IMR-90 (cell line): ENCODE measurements at regions not wholly inside any gene's neighbourhood (a gene's known extent, or its start where the extent isn't known, plus 50 kb on each side); places are given as distances from the start of the nearest gene placed in this dataset.

ENCODE experiments used
- ATAC-seq: fragments of 200-7000 bp; cut with Tn5 transposase; 2 replicates; pipeline ENCODE4 v1.9.1; 2020; ENCODE audit warnings: low read depth, mild to moderate bottlenecking, moderate library complexity
- BruUV-seq: library from RNA; stranded (reverse); fragments of 400-500 nt; replicated peaks from 2 replicates; lab custom pipeline; 2021; lab: Mats Ljungman, UMichigan
- CTCF ChIA-PET: fragments of 300-600 bp; formaldehyde crosslinking; extraction: SDS; loops from one replicate; lab custom pipeline; 2021; ENCODE audit warnings: antibody characterized with exemption; lab: Yijun Ruan, JAX
- POLR2A ChIA-PET: fragments of 300-600 bp; sonication (Branson Sonifier 250); formaldehyde crosslinking; loops from one replicate; lab custom pipeline; 2022; ENCODE audit warnings: antibody characterized with exemption; ENCODE audit not compliant: unreplicated experiment; lab: Charles Lee
- DNase-seq: peaks from one replicate; pipeline ENCODE4 v3.0.0; 2013
- H2AFZ ChIP-seq: replicated peaks from 2 replicates; pipeline ENCODE3; 2013; ENCODE audit warnings: low read length, mild to moderate bottlenecking; ENCODE audit not compliant: poor library complexity
- H2AK5ac ChIP-seq: 2 replicates; pipeline ENCODE4 v1.6.1; 2013; ENCODE audit warnings: low read depth, low read length, inconsistent platforms
- H2AK9ac ChIP-seq: replicated peaks from 2 replicates; pipeline ENCODE3; 2013; ENCODE audit warnings: mild to moderate bottlenecking, low read depth, low read length, moderate library complexity; ENCODE audit not compliant: poor library complexity
- H2BK120ac ChIP-seq: 2 replicates; pipeline ENCODE4 v1.6.1; 2013; ENCODE audit warnings: low read depth, low read length, inconsistent platforms
- H2BK15ac ChIP-seq: 3 replicates; pipeline ENCODE4 v1.6.1; 2013; ENCODE audit warnings: low read depth, low read length, inconsistent platforms
- H2BK20ac ChIP-seq: 2 replicates; pipeline ENCODE4 v1.6.1; 2013; ENCODE audit warnings: low read depth, mild to moderate bottlenecking, inconsistent platforms, low read length, moderate library complexity
- H2BK5ac ChIP-seq: 2 replicates; pipeline ENCODE4 v1.6.1; 2013; ENCODE audit warnings: mild to moderate bottlenecking, low read depth, low read length, inconsistent platforms; ENCODE audit not compliant: poor library complexity, severe bottlenecking
- H3K14ac ChIP-seq: replicated peaks from 2 replicates; pipeline ENCODE4 v1.6.1; 2013; ENCODE audit warnings: low read depth, low read length, inconsistent platforms
- H3K18ac ChIP-seq: 2 replicates; pipeline ENCODE4 v1.6.1; 2013; ENCODE audit warnings: low read depth, low read length, control low read depth
- H3K23ac ChIP-seq: 2 replicates; pipeline ENCODE4 v1.6.1; 2013; ENCODE audit warnings: low read depth, low read length, inconsistent platforms
- H3K27ac ChIP-seq: 2 replicates; pipeline ENCODE4 v1.5.1; 2013; ENCODE audit warnings: mild to moderate bottlenecking, control low read depth, low read length; ENCODE audit not compliant: insufficient read depth
- H3K27me3 ChIP-seq: 2 replicates; pipeline ENCODE4 v1.6.1; 2013; ENCODE audit warnings: low read length; ENCODE audit not compliant: control insufficient read depth, insufficient read depth
- H3K36me3 ChIP-seq: 2 replicates; pipeline ENCODE4 v1.6.1; 2013; ENCODE audit warnings: low read length, mixed read lengths; ENCODE audit not compliant: control insufficient read depth, insufficient read depth
- H3K4ac ChIP-seq: 2 replicates; pipeline ENCODE4 v1.6.1; 2013; ENCODE audit warnings: low read depth, low read length, inconsistent platforms
- H3K4me1 ChIP-seq: 2 replicates; pipeline ENCODE4 v1.6.1; 2013; ENCODE audit warnings: low read length, mixed read lengths; ENCODE audit not compliant: control insufficient read depth, insufficient read depth
- H3K4me2 ChIP-seq: 2 replicates; pipeline ENCODE4 v1.6.1; 2013; ENCODE audit warnings: low read depth, mild to moderate bottlenecking, control low read depth, low read length, moderate library complexity
- H3K4me3 ChIP-seq: 2 replicates; pipeline ENCODE4 v1.5.1; 2013; ENCODE audit warnings: low read depth, mild to moderate bottlenecking, control low read depth, low read length, moderate library complexity; ENCODE audit not compliant: insufficient read depth
- H3K56ac ChIP-seq: 2 replicates; pipeline ENCODE4 v1.6.1; 2013; ENCODE audit warnings: low read length, inconsistent platforms; ENCODE audit not compliant: insufficient read depth; ENCODE audit errors: extremely low read depth
- H3K79me1 ChIP-seq, 2 experiments: 2 replicates each; pipeline ENCODE4 v1.6.1; 2013; ENCODE audit warnings: low read length in 2 of 2, inconsistent platforms in 1 of 2, low read depth in 1 of 2
- H3K9ac ChIP-seq: 2 replicates; pipeline ENCODE4 v1.6.1; 2013; ENCODE audit warnings: low read depth, low read length, control low read depth
- H3K9me1 ChIP-seq: 2 replicates; pipeline ENCODE4 v1.6.1; 2013; ENCODE audit warnings: low read length, inconsistent platforms; ENCODE audit not compliant: insufficient read depth
- H3K9me3 ChIP-seq: 2 replicates; pipeline ENCODE4 v1.6.1; 2013; ENCODE audit warnings: low read length; ENCODE audit not compliant: control insufficient read depth, insufficient read depth
- H4K20me1 ChIP-seq: 2 replicates; pipeline ENCODE4 v1.6.1; 2013; ENCODE audit warnings: low read length, inconsistent platforms; ENCODE audit not compliant: insufficient read depth
- H4K5ac ChIP-seq: 2 replicates; pipeline ENCODE4 v1.6.1; 2013; ENCODE audit warnings: mild to moderate bottlenecking, low read depth, low read length, control low read depth
- H4K8ac ChIP-seq, 2 experiments: 2 replicates each; pipeline ENCODE4 v1.6.1; 2013; ENCODE audit warnings: low read depth in 2 of 2, low read length in 2 of 2, control low read depth in 1 of 2, inconsistent platforms in 1 of 2
- H4K91ac ChIP-seq: 2 replicates; pipeline ENCODE4 v1.6.1; 2013; ENCODE audit warnings: low read depth, low read length, inconsistent platforms; ENCODE audit not compliant: insufficient read depth
- BHLHE40 ChIP-seq: fragments of 150-350 bp; IDR thresholded peaks from 2 replicates; pipeline ENCODE4 v1.6.1; 2016; ENCODE audit warnings: mild to moderate bottlenecking, low read depth, low read length
- ELK1 ChIP-seq: fragments of 150-350 bp; IDR thresholded peaks from 2 replicates; pipeline ENCODE4 v1.6.1; 2016; ENCODE audit warnings: low read depth, mild to moderate bottlenecking, low read length, moderate library complexity, borderline replicate concordance
- MAZ ChIP-seq: IDR thresholded peaks from 2 replicates; pipeline ENCODE4 v1.6.1; 2012; ENCODE audit warnings: low read depth, mild to moderate bottlenecking, low read length, improper control_type of control experiment, moderate library complexity, borderline replicate concordance
- MXI1 ChIP-seq: IDR thresholded peaks from 2 replicates; pipeline ENCODE4 v1.6.1; 2012; ENCODE audit warnings: low read depth, mild to moderate bottlenecking, low read length, moderate library complexity, borderline replicate concordance
- NFE2L2 ChIP-seq: fragments of 150-350 bp; IDR thresholded peaks from 2 replicates; pipeline ENCODE4 v1.6.1; 2016; ENCODE audit warnings: low read depth, mild to moderate bottlenecking, low read length
- POLR2A ChIP-seq: IDR thresholded peaks from 2 replicates; pipeline ENCODE4 v1.6.1; 2012; ENCODE audit warnings: mild to moderate bottlenecking, low read depth, low read length
- RAD21 ChIP-seq: IDR thresholded peaks from 2 replicates; pipeline ENCODE4 v1.6.1; 2012; ENCODE audit warnings: low read length, improper control_type of control experiment
- SMC3 ChIP-seq: fragments of 150-350 bp; IDR thresholded peaks from 2 replicates; pipeline ENCODE4 v1.6.1; 2016; ENCODE audit warnings: low read depth, mild to moderate bottlenecking, antibody characterized with exemption, low read length, moderate library complexity
- WGBS, 2 experiments: methylation state at CpG; one replicate each; pipeline versions ENCODE4 v1.1.5 to v1.1.7; 2013; ENCODE audit warnings: missing lambda C conversion rate in 2 of 2; ENCODE audit not compliant: insufficient read length in 1 of 2; ENCODE audit errors: extremely low coverage in 2 of 2; 5-methylcytosine and 5-hydroxymethylcytosine counted together
- dilution Hi-C: fragments of 300-500 bp; cut with HindIII; formaldehyde crosslinking; loops from one replicate; pipeline ENCODE4 v1.14.3; 2018; ENCODE audit warnings: low sequenced_read_pairs; ENCODE audit not compliant: unreplicated experiment
- in situ Hi-C: fragments of 300-500 bp; cut with MboI; formaldehyde crosslinking; loops from 3 replicates; pipeline ENCODE4 v1.14.3; 2019; ENCODE audit warnings: low sequenced_read_pairs, inconsistent platforms, mixed read lengths
- intact Hi-C: fragments of 100-400 bp; cut with micrococcal nuclease; formaldehyde crosslinking; loops from 2 replicates; pipeline ENCODE4 v1.10.0; 2022
- TF ChIP-seq, protein P1 (sequence below): fragments of 150-350 bp; IDR thresholded peaks from 2 replicates; pipeline ENCODE4 v1.6.1; 2017; ENCODE audit warnings: mild to moderate bottlenecking, antibody characterized with exemption, low read length, low read depth

DNA sequence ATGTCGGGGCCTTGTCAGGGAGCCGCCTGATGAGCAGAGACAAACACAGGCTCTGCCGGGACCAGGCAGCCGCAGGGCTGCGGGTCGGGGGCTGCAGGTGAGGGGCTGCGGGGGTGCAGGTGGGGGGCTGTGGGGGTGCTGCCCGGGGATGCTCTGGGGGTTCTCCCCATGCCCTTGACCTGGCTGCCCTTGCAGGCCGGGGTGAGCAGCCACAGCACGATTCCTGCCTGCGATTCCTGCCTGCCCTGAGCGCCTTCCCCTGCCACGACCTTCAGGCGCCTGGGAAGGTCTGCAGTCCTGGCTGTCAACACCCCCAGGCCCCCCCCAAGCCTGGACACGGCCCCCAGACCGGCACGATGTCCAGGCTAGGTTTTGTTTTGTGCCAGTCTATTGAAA, 106.3 kb downstream of the FAM53A start:
- CTCF ChIA-PET: no interaction called here
- Histone ChIP-seq H2AK5ac (no peak overlapping the region), H2BK20ac (no peak overlapping the region), H3K27me3 (peaks cover 17% of the 10 kb centered on the region), H3K4me1 (peaks cover 2% of the 10 kb centered on the region; the same call in 1 of the 2 replicates), H4K5ac (no peak overlapping the region), H3K9me1 (no peaks in the 10 kb centered on the region), H3K23ac (no peak overlapping the region), H3K18ac (no peak overlapping the region), H2AFZ (no peak overlapping the region), H3K4ac (no peak overlapping the region), H3K36me3 (no peaks in the 10 kb centered on the region), H3K4me2 (no peak overlapping the region), H2AK9ac (no peak overlapping the region), H3K14ac (no peak overlapping the region), H3K4me3 (no peak overlapping the region), H4K91ac (no peak overlapping the region), H3K56ac (no peak overlapping the region), H2BK15ac (no peak overlapping the region), H3K9me3 (no peaks in the 10 kb centered on the region), H3K27ac (no peak overlapping the region), H3K9ac (no peak overlapping the region), H2BK120ac (no peak overlapping the region), H4K20me1 (no peaks in the 10 kb centered on the region), H2BK5ac (no peak overlapping the region), H3K79me1 (no peaks in the 10 kb centered on the region), H4K8ac (no peak overlapping the region)
- POLR2A ChIA-PET: no interaction called here
- WGBS, 2 experiments: no CpG with 5 or more reads among the region's 17 CpGs
- TF ChIP-seq ELK1 (no peak), POLR2A (no peak), RAD21 (no peak), MAZ (no peak), SMC3 (no peak), BHLHE40 (no peak), MXI1 (no peak), NFE2L2 (no peak)
- TF ChIP-seq, protein P1, sequence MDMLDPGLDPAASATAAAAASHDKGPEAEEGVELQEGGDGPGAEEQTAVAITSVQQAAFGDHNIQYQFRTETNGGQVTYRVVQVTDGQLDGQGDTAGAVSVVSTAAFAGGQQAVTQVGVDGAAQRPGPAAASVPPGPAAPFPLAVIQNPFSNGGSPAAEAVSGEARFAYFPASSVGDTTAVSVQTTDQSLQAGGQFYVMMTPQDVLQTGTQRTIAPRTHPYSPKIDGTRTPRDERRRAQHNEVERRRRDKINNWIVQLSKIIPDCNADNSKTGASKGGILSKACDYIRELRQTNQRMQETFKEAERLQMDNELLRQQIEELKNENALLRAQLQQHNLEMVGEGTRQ: no peak
- intact Hi-C loops (no loop called here), in situ Hi-C loops (no loop called here), dilution Hi-C loops (no loop called here)
- ATAC-seq: no peak
- DNase-seq: no peak
- BruUV-seq: no TSS peak
